Tibial nerve (tissue), 4 donors: ENCODE measurements at regions not wholly inside any gene's neighbourhood (a gene's known extent, or its start where the extent isn't known, plus 50 kb on each side); places are given as distances from the start of the nearest gene placed in this dataset.

Experiments used
- DNase-seq, 2 donors: peaks; one replicate each; pipeline ENCODE4 v3.0.0-alpha.2; 2019; ENCODE audit warnings: low spot score in 2 of 2
- H3K27ac ChIP-seq, 4 donors: fragments of 200-600 bp; sonication (generic) in 3 of 4; one replicate each; pipeline ENCODE4 v1.5.1; 2017 to 2019; ENCODE audit warnings: mild to moderate bottlenecking in 1 of 4
- H3K27me3 ChIP-seq, 2 donors: fragments of 200-600 bp; sonication (generic) in 1 of 2; one replicate each; pipeline versions ENCODE4 v1.5.1 to v1.6.0; 2017 to 2019
- H3K36me3 ChIP-seq, 3 donors: fragments of 200-600 bp; sonication (generic); one replicate each; pipeline ENCODE4 v1.5.1; 2018 to 2019
- H3K4me1 ChIP-seq, 4 donors: fragments of 200-600 bp; sonication (generic) in 3 of 4; one replicate each; pipeline ENCODE4 v1.5.1; 2017 to 2019
- H3K4me3 ChIP-seq, 4 donors: fragments of 200-600 bp; sonication (generic) in 3 of 4; one replicate each; pipeline ENCODE4 v1.5.1; 2017 to 2019; ENCODE audit warnings: mild to moderate bottlenecking in 1 of 4, moderate library complexity in 1 of 4
- H3K9me3 ChIP-seq, 4 donors: fragments of 200-600 bp; sonication (generic) in 3 of 4; one replicate each; pipeline ENCODE4 v1.5.1; 2017 to 2019
- CTCF ChIP-seq, 5 experiments: fragments of 200-600 bp in 3 of 5; fragments of 450-650 bp in 2 of 5; sonication (generic) in 3 of 5; IDR thresholded peaks; one replicate each; pipeline ENCODE4 v1.5.1; 2016 to 2019; ENCODE audit warnings: antibody characterized with exemption in 5 of 5, mild to moderate bottlenecking in 3 of 5, moderate library complexity in 2 of 5
- EP300 ChIP-seq, 2 donors: sonication (generic); formaldehyde crosslinking; IDR thresholded peaks; one replicate each; pipeline ENCODE4 v1.6.1; 2017; ENCODE audit warnings: antibody characterized with exemption in 2 of 2, mild to moderate bottlenecking in 1 of 2
- POLR2A ChIP-seq, 2 donors: fragments of 450-650 bp; IDR thresholded peaks; one replicate each; pipeline ENCODE4 v1.6.1; 2017; ENCODE audit warnings: antibody characterized with exemption in 2 of 2, mild to moderate bottlenecking in 2 of 2, moderate library complexity in 2 of 2
- WGBS, 2 donors: methylation state at CpG; one replicate each; pipeline ENCODE4 v1.1.5; 2018; 5-methylcytosine and 5-hydroxymethylcytosine counted together

DNA sequence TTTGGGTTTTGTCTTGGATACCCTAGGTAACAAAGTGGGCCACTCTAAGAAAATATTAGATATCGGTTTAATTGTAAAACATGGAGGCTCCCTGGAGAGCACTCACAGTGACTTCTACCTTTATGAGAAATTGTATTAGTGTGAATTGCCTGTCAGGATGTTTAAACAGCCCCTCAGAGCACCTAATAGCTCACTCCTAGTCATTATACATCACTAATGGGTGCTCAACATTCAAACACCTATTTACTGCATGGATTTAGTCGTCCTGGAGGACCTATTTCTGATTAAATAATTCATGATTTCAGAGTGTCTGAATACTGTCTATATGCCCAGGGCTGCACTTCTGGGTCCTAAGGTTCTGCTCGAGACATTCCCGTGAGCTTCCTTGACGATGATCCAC, 430.2 kb upstream of the EEF2KMT start:
- Histone ChIP-seq H3K4me3 (no peak overlapping the region), H3K4me1 (no peaks in the 10 kb centered on the region), H3K36me3 (no peaks in the 10 kb centered on the region), H3K9me3 (peaks cover 0 to 27% (median 0%) of the 10 kb centered on the region in 4 donors), H3K27ac (no peak overlapping the region), H3K27me3 (no peaks in the 10 kb centered on the region)
- TF ChIP-seq POLR2A (IDR thresholded peaks at IDR 0.05) (no peak), EP300 (IDR thresholded peaks at IDR 0.05) (no peak), CTCF (IDR thresholded peaks at IDR 0.05) (no peak)
- DNase-seq = no peak
- WGBS, 2 donors = 86 to 91% methylated on average over 5 of the region's 5 CpGs

DNA sequence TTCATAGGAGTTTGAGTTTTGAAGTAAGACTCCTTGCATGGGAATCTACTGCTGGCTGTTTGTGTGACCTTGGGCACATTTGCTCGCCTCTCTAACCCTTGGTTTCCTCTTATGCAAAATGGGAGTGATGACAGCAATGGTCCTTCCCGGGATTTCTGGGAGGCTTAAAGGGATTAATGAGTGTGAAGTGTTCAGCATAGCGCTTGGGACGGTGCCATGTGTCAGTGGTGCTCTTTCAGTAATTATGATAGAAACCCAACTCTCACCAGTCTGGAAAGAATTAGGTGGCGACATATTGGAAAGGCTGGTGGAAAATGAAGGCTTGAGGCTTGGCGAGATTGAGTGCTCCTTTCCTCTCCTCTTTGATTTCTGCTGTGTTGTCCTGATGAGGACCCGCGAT, 429.2 kb upstream of the EEF2KMT start:
- H3K4me1 ChIP-seq = no peaks in the 10 kb centered on the region
- H3K27ac ChIP-seq = no peak overlapping the region
- WGBS, 2 donors = 72 to 75% methylated on average over 8 of the region's 8 CpGs
- no peak for DNase-seq
- peaks cover 0 to 22% (median 0%) of the 10 kb centered on the region in 4 donors for H3K9me3 ChIP-seq
- H3K4me3 ChIP-seq = no peak overlapping the region
- TF ChIP-seq CTCF (IDR thresholded peaks at IDR 0.05) (no peak), POLR2A (IDR thresholded peaks at IDR 0.05) (no peak), EP300 (IDR thresholded peaks at IDR 0.05) (no peak)
- no peaks in the 10 kb centered on the region for H3K27me3 ChIP-seq
- H3K36me3 ChIP-seq = no peaks in the 10 kb centered on the region

GRCh38 chr16:5523829-5524228, 426.2 kb upstream of the EEF2KMT start:
- H3K36me3 ChIP-seq = no peaks in the 10 kb centered on the region
- 2 to 8% methylated on average over 10 of the region's 10 CpGs for whole genome bisulfite sequencing, 2 donors
- no peak for DNase-seq
- H3K9me3 ChIP-seq = peaks cover 0 to 12% (median 0%) of the 10 kb centered on the region in 4 donors
- no peak for TF ChIP-seq POLR2A (IDR thresholded peaks at IDR 0.05)
- TF ChIP-seq CTCF (IDR thresholded peaks at IDR 0.05) = no peak
- no peak for TF ChIP-seq EP300 (IDR thresholded peaks at IDR 0.05)
- no peaks in the 10 kb centered on the region for H3K4me1 ChIP-seq
- H3K27me3 ChIP-seq = no peaks in the 10 kb centered on the region
- no peak overlapping the region for H3K4me3 ChIP-seq
- no peak overlapping the region for H3K27ac ChIP-seq

DNA sequence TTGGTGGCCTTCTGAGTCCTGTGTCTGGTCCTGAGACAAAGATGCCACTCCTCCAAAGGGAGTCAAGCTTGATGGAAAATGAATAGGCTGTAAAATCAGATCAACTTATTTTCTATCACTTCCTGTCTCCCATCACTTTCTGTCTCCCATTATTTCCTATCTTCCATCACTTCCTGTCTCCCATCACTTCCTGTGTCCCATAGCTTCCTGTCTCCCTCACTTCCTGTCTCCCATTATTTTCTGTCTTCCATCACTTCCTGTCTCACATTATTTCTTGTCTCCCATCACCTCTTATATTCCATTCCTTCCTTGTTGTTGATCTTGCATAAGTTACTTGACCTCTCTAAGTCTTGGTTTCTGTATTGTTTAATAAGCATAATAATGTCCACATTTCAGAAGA, 418.5 kb upstream of the EEF2KMT start:
- Histone ChIP-seq H3K27ac (no peak overlapping the region), H3K4me1 (no peaks in the 10 kb centered on the region)

DNA sequence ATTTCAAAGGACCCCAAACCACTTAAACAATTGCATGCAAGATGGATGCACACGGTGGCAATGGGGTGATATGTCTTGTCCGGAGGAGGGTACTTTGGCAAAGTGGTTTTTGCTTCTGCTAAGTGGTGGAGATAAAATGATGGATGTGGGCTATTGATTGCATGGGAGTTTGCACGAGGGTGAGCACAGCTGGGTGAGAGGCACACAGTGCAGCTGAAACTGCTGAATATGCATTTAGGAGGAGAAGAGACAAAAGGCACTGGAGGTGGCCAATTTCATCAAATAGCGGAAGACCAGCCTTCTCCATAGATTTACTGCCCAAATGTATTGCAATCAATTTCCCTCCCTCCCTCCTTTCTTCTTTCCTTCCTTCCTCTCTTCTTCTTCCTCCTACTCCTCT, 414.4 kb upstream of the EEF2KMT start:
- no peak overlapping the region for H3K27ac ChIP-seq
- DNase-seq = no peak
- H3K27me3 ChIP-seq = no peaks in the 10 kb centered on the region
- no peaks in the 10 kb centered on the region for H3K36me3 ChIP-seq
- WGBS, 2 donors = 61 to 65% methylated on average over 4 of the region's 4 CpGs
- no peaks in the 10 kb centered on the region for H3K4me1 ChIP-seq
- TF ChIP-seq EP300 (IDR thresholded peaks at IDR 0.05) (no peak), POLR2A (IDR thresholded peaks at IDR 0.05) (no peak), CTCF (IDR thresholded peaks at IDR 0.05) (no peak)
- H3K4me3 ChIP-seq = no peak overlapping the region
- H3K9me3 ChIP-seq = peaks cover 0 to 9% (median 0%) of the 10 kb centered on the region in 4 donors

More for the DNA sequence above, 418.5 kb upstream of the EEF2KMT start:
- H3K36me3 ChIP-seq = no peaks in the 10 kb centered on the region
- no peaks in the 10 kb centered on the region for H3K27me3 ChIP-seq
- H3K9me3 ChIP-seq = peaks cover 0 to 9% (median 0%) of the 10 kb centered on the region in 4 donors
- no peak overlapping the region for H3K4me3 ChIP-seq
- no peak for DNase-seq
- TF ChIP-seq CTCF (IDR thresholded peaks at IDR 0.05) = no peak
- TF ChIP-seq EP300 (IDR thresholded peaks at IDR 0.05) = no peak
- no peak for TF ChIP-seq POLR2A (IDR thresholded peaks at IDR 0.05)
